ENCODE measurements at regions not wholly inside any gene's neighbourhood (a gene's known extent, or its start where the extent isn't known, plus 50 kb on each side); places are given as distances from the start of the nearest gene placed in this dataset.

DNA sequence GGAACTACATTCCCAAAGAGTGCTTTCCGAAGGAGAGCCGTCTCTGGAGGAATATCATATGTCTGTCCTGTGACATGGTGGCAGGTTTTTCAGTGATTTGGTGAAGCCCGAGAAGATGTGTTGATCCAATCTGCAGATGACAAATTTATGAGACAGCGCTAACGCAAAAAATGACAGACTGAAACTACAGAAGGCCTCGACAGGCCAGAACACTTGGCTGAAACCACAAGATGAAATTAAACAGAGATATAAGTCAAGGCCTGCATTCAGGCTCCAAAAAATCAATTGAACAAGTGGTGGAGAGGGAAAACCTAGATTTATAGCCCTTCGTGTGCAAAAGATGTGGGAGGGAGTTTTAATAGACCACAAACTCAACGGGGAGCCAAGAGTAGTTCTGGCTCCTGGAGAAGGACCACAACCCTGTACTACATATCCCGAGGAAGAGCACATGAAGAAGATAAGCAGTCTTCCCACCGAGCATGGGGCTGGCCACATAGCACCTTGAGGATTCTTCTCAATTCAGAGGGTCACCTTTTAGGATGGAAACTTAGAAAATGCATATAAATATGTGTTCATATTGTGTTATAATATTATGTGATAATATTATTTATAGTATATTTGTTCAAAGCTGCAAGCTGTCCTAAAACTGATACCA lies 231.3 kb upstream of the PDE10A start:
- H3K27me3 ChIP-seq (ENCODE audit: control insufficient read depth in 3 of 3, insufficient read depth in 3 of 3, low read length in 2 of 3): no peaks in the 10 kb centered on the region
- TF ChIP-seq, protein P1, sequence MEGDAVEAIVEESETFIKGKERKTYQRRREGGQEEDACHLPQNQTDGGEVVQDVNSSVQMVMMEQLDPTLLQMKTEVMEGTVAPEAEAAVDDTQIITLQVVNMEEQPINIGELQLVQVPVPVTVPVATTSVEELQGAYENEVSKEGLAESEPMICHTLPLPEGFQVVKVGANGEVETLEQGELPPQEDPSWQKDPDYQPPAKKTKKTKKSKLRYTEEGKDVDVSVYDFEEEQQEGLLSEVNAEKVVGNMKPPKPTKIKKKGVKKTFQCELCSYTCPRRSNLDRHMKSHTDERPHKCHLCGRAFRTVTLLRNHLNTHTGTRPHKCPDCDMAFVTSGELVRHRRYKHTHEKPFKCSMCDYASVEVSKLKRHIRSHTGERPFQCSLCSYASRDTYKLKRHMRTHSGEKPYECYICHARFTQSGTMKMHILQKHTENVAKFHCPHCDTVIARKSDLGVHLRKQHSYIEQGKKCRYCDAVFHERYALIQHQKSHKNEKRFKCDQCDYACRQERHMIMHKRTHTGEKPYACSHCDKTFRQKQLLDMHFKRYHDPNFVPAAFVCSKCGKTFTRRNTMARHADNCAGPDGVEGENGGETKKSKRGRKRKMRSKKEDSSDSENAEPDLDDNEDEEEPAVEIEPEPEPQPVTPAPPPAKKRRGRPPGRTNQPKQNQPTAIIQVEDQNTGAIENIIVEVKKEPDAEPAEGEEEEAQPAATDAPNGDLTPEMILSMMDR (IDR thresholded peaks at IDR 0.05; ENCODE audit: control extremely low read depth, extremely low read depth): no peak
- no peaks in the 10 kb centered on the region for H3K36me3 ChIP-seq (ENCODE audit: control insufficient read depth in 4 of 4, insufficient read depth in 4 of 4, low read length in 4 of 4)

DNA sequence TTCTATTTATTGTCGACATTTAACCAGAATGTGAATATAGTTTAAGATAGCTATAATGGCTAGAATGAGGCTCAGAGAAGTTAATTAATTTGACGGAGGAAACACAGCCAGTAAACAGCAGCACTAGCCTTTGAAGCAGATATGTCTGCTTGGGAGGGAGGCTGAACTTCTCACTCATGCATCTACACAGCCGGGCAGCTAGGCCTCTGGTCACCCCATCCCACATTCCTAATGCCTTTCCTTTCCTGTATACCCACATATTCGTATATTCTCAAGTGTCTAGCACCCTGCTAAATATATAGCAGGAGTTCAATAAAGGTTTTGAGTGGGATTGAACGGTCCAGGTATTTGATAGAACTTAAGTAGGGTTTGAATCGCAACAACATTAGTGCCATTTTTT lies 230.4 kb upstream of the PDE10A start:
- TF ChIP-seq, protein P1 (IDR thresholded peaks at IDR 0.05; ENCODE audit: control extremely low read depth, extremely low read depth): no peak
- ATAC-seq (ENCODE audit: insufficient read depth, low FRiP score): no peak
- 82 to 85% methylated on average over 6 of the region's 6 CpGs for WGBS, 2 donors

More for the DNA sequence above, 231.3 kb upstream of the PDE10A start:
- no peaks in the 10 kb centered on the region for H3K4me1 ChIP-seq (ENCODE audit: control insufficient read depth in 5 of 5, insufficient read depth in 5 of 5, low read length in 5 of 5)
- DNase-seq: no peak
- no peak overlapping the region for H3K27ac ChIP-seq (ENCODE audit: low read depth in 1 of 2, low read length in 1 of 2)
- WGBS, 2 donors: 76 to 82% methylated on average over 10 of the region's 10 CpGs
- ATAC-seq (ENCODE audit: insufficient read depth, low FRiP score): no peak
- H3K9me3 ChIP-seq (ENCODE audit: control insufficient read depth in 4 of 4, insufficient read depth in 3 of 4, low read length in 3 of 4): no peaks in the 10 kb centered on the region
- H3K9ac ChIP-seq (ENCODE audit: insufficient read depth in 1 of 2, low read length in 2 of 2): no peak overlapping the region
- no peak overlapping the region for H3K4me3 ChIP-seq

GRCh38 chr6:165891320-165891719 lies 228.3 kb upstream of the PDE10A start:
- no peaks in the 10 kb centered on the region for H3K9me3 ChIP-seq (ENCODE audit: control insufficient read depth in 4 of 4, insufficient read depth in 3 of 4, low read length in 3 of 4)
- ATAC-seq (ENCODE audit: insufficient read depth, low FRiP score) (no peak), DNase-seq (no peak)
- no peak overlapping the region for H3K9ac ChIP-seq (ENCODE audit: insufficient read depth in 1 of 2, low read length in 2 of 2)
- H3K27ac ChIP-seq (ENCODE audit: low read depth in 1 of 2, low read length in 1 of 2): no peak overlapping the region
- no peaks in the 10 kb centered on the region for H3K36me3 ChIP-seq (ENCODE audit: control insufficient read depth in 4 of 4, insufficient read depth in 4 of 4, low read length in 4 of 4)
- no peaks in the 10 kb centered on the region for H3K4me1 ChIP-seq (ENCODE audit: control insufficient read depth in 5 of 5, insufficient read depth in 5 of 5, low read length in 5 of 5)
- TF ChIP-seq, protein P1 (IDR thresholded peaks at IDR 0.05; ENCODE audit: control extremely low read depth, extremely low read depth): no peak
- no peaks in the 10 kb centered on the region for H3K27me3 ChIP-seq (ENCODE audit: control insufficient read depth in 3 of 3, insufficient read depth in 3 of 3, low read length in 2 of 3)
- WGBS, 2 donors: 79 to 80% methylated on average over 5 of the region's 5 CpGs
- H3K4me3 ChIP-seq: no peak overlapping the region

More for the DNA sequence above, 230.4 kb upstream of the PDE10A start:
- Histone ChIP-seq H3K9ac (ENCODE audit: insufficient read depth in 1 of 2, low read length in 2 of 2) (no peak overlapping the region), H3K36me3 (ENCODE audit: control insufficient read depth in 4 of 4, insufficient read depth in 4 of 4, low read length in 4 of 4) (no peaks in the 10 kb centered on the region), H3K27me3 (ENCODE audit: control insufficient read depth in 3 of 3, insufficient read depth in 3 of 3, low read length in 2 of 3) (no peaks in the 10 kb centered on the region), H3K27ac (ENCODE audit: low read depth in 1 of 2, low read length in 1 of 2) (no peak overlapping the region), H3K4me1 (ENCODE audit: control insufficient read depth in 5 of 5, insufficient read depth in 5 of 5, low read length in 5 of 5) (no peaks in the 10 kb centered on the region), H3K9me3 (ENCODE audit: control insufficient read depth in 4 of 4, insufficient read depth in 3 of 4, low read length in 3 of 4) (no peaks in the 10 kb centered on the region), H3K4me3 (no peak overlapping the region)
- DNase-seq: no peak

DNA sequence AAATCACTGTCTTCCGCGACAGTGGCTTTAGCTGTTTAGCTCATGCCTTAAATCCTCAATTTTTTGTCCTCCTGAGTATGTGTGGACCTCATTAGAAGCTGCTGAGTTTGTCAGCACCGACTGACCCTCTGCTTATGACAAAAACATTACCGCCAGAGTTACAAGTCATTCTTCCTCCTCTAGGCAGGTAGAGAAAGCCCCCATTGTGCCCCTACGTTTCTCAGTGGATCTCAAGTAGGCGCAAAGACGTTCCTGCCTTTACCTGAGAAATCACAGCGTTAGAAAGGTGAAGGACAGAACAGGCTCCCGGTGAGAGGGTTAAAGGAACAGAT lies 227.3 kb upstream of the PDE10A start:
- ATAC-seq (ENCODE audit: insufficient read depth, low FRiP score) (no peak), DNase-seq (no peak)
- no peak overlapping the region for H3K4me3 ChIP-seq
- H3K9ac ChIP-seq (ENCODE audit: insufficient read depth in 1 of 2, low read length in 2 of 2): no peak overlapping the region
- WGBS, 2 donors: 34% methylated on average over 9 of the region's 9 CpGs
- no peaks in the 10 kb centered on the region for H3K36me3 ChIP-seq (ENCODE audit: control insufficient read depth in 4 of 4, insufficient read depth in 4 of 4, low read length in 4 of 4)
- TF ChIP-seq, protein P1 (IDR thresholded peaks at IDR 0.05; ENCODE audit: control extremely low read depth, extremely low read depth): no peak
- no peaks in the 10 kb centered on the region for H3K27me3 ChIP-seq (ENCODE audit: control insufficient read depth in 3 of 3, insufficient read depth in 3 of 3, low read length in 2 of 3)
- H3K4me1 ChIP-seq (ENCODE audit: control insufficient read depth in 5 of 5, insufficient read depth in 5 of 5, low read length in 5 of 5): no peaks in the 10 kb centered on the region
- no peaks in the 10 kb centered on the region for H3K9me3 ChIP-seq (ENCODE audit: control insufficient read depth in 4 of 4, insufficient read depth in 3 of 4, low read length in 3 of 4)
- no peak overlapping the region for H3K27ac ChIP-seq (ENCODE audit: low read depth in 1 of 2, low read length in 1 of 2)
